Panc1 (cell line): ENCODE measurements at regions not wholly inside any gene's neighbourhood (a gene's known extent, or its start where the extent isn't known, plus 50 kb on each side); places are given as distances from the start of the nearest gene placed in this dataset.

Experiments used
- ATAC-seq: fragments of 200-7000 bp; cut with Tn5 transposase; 2 replicates; pipeline ENCODE4 v1.9.1; 2020; ENCODE audit warnings: mild to moderate bottlenecking, moderate library complexity
- BruUV-seq: library from RNA; stranded (reverse); fragments of 400-500 nt; replicated peaks from 2 replicates; lab custom pipeline; 2021; lab: Mats Ljungman, UMichigan
- CTCF ChIA-PET: fragments of 300-600 bp; sonication (Branson Sonifier 250); formaldehyde crosslinking; loops from one replicate; lab custom pipeline; 2022; ENCODE audit warnings: antibody characterized with exemption; lab: Charles Lee
- POLR2A ChIA-PET: fragments of 300-600 bp; sonication (Branson Sonifier 250); formaldehyde crosslinking; loops from one replicate; lab custom pipeline; 2022; ENCODE audit warnings: antibody characterized with exemption; lab: Charles Lee
- DNase-seq: peaks from one replicate; pipeline ENCODE4 v3.0.0-alpha.2; 2010; ENCODE audit warnings: low read depth, low spot score
- H3K27ac ChIP-seq: 2 replicates; pipeline ENCODE4 v1.5.1; 2011; ENCODE audit warnings: mild to moderate bottlenecking, low read length, inconsistent platforms
- H3K27me3 ChIP-seq: fragments of 200-500 bp; sonication (Bioruptor generic); 2 replicates; pipeline ENCODE4 v1.6.0; 2014; ENCODE audit warnings: low read length, inconsistent platforms; ENCODE audit not compliant: control insufficient read depth, insufficient read depth
- H3K36me3 ChIP-seq: fragments of 200-500 bp; sonication (Bioruptor generic); 2 replicates; pipeline ENCODE4 v1.5.1; 2014; ENCODE audit warnings: inconsistent platforms, mild to moderate bottlenecking, low read length, moderate library complexity; ENCODE audit not compliant: control insufficient read depth, insufficient read depth
- H3K4me1 ChIP-seq: 2 replicates; pipeline ENCODE4 v1.5.1; 2011; ENCODE audit warnings: inconsistent platforms, mild to moderate bottlenecking, low read length, moderate library complexity; ENCODE audit not compliant: control insufficient read depth, insufficient read depth
- H3K4me3 ChIP-seq, 2 experiments: 2 replicates each; pipeline ENCODE4 v1.5.1; 2011 to 2012; ENCODE audit warnings: low read depth in 2 of 2, low read length in 2 of 2, mild to moderate bottlenecking in 2 of 2, inconsistent platforms in 1 of 2, moderate library complexity in 1 of 2
- H3K9me3 ChIP-seq: fragments of 200-500 bp; sonication (Bioruptor generic); 2 replicates; pipeline ENCODE4 v1.5.1; 2014; ENCODE audit warnings: low read depth, mild to moderate bottlenecking, inconsistent platforms, low read length, moderate library complexity; ENCODE audit not compliant: control insufficient read depth, insufficient read depth
- POLR2AphosphoS5 ChIP-seq: IDR thresholded peaks from 2 replicates; pipeline ENCODE4 v1.6.1; 2012; ENCODE audit warnings: mild to moderate bottlenecking, low read depth, low read length, moderate library complexity
- SIN3A ChIP-seq: IDR thresholded peaks from 2 replicates; pipeline ENCODE4 v1.6.1; 2012; ENCODE audit warnings: low read depth, mild to moderate bottlenecking, low read length, moderate library complexity, borderline replicate concordance; ENCODE audit not compliant: insufficient read depth
- TCF7L2 ChIP-seq: IDR thresholded peaks from 2 replicates; pipeline ENCODE4 v1.6.1; 2011; ENCODE audit warnings: mild to moderate bottlenecking, low read depth, low read length, inconsistent platforms
- in situ Hi-C: cut with HindIII; loops from 2 replicates; pipeline ENCODE4 v1.10.0; 2016; ENCODE audit warnings: low sequenced_read_pairs, low pct_unique_long_range_greater_than_20kb
- intact Hi-C: fragments of 100-400 bp; cut with micrococcal nuclease; formaldehyde crosslinking; loops from one replicate; pipeline ENCODE4 v1.10.0; 2022; ENCODE audit not compliant: unreplicated experiment
- TF ChIP-seq, protein P1 (sequence below): fragments of 450-650 bp; IDR thresholded peaks from 2 replicates; pipeline ENCODE4 v1.5.1; 2017; ENCODE audit warnings: mild to moderate bottlenecking
- TF ChIP-seq, protein P2 (sequence below), 2 experiments: IDR thresholded peaks; 2 replicates each; pipeline ENCODE4 v1.6.1; 2011 to 2012; ENCODE audit warnings: low read depth in 2 of 2, control low read depth in 1 of 2, low read length in 1 of 2, mild to moderate bottlenecking in 1 of 2, moderate library complexity in 1 of 2; ENCODE audit not compliant: insufficient read depth in 1 of 2

DNA sequence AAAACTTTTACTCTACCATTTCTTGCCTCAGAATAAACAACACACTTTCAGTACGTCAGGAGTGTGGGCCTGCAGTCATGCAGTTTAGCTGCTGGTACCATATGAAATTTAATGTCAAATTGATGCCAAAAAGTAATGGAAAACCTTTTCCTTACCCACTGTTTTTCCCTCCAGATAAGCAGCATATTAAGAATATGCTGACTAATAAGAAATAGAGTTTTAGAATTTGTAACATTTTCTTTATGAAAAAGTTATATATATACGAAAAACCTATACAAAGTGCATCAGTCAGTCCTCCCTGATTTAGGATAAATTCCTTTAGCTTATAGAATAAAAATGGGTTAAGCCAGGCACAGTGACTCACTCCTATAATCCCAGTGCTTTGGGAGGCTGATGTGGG is 206.8 kb upstream of the PPARGC1A start:
- no TSS peak for BruUV-seq
- in situ Hi-C loops, result no loop called here
- Histone ChIP-seq H3K4me1 (no peaks in the 10 kb centered on the region), H3K36me3 (no peaks in the 10 kb centered on the region), H3K9me3 (no peaks in the 10 kb centered on the region), H3K4me3 (no peak overlapping the region), H3K27ac (no peak overlapping the region), H3K27me3 (no peaks in the 10 kb centered on the region)
- DNase-seq, result no peak
- no peak for ATAC-seq
- POLR2A ChIA-PET, result no interaction called here
- TF ChIP-seq SIN3A (no peak), POLR2AphosphoS5 (no peak), TCF7L2 (no peak)
- TF ChIP-seq, protein P1, sequence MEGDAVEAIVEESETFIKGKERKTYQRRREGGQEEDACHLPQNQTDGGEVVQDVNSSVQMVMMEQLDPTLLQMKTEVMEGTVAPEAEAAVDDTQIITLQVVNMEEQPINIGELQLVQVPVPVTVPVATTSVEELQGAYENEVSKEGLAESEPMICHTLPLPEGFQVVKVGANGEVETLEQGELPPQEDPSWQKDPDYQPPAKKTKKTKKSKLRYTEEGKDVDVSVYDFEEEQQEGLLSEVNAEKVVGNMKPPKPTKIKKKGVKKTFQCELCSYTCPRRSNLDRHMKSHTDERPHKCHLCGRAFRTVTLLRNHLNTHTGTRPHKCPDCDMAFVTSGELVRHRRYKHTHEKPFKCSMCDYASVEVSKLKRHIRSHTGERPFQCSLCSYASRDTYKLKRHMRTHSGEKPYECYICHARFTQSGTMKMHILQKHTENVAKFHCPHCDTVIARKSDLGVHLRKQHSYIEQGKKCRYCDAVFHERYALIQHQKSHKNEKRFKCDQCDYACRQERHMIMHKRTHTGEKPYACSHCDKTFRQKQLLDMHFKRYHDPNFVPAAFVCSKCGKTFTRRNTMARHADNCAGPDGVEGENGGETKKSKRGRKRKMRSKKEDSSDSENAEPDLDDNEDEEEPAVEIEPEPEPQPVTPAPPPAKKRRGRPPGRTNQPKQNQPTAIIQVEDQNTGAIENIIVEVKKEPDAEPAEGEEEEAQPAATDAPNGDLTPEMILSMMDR, result no peak
- TF ChIP-seq, protein P2, sequence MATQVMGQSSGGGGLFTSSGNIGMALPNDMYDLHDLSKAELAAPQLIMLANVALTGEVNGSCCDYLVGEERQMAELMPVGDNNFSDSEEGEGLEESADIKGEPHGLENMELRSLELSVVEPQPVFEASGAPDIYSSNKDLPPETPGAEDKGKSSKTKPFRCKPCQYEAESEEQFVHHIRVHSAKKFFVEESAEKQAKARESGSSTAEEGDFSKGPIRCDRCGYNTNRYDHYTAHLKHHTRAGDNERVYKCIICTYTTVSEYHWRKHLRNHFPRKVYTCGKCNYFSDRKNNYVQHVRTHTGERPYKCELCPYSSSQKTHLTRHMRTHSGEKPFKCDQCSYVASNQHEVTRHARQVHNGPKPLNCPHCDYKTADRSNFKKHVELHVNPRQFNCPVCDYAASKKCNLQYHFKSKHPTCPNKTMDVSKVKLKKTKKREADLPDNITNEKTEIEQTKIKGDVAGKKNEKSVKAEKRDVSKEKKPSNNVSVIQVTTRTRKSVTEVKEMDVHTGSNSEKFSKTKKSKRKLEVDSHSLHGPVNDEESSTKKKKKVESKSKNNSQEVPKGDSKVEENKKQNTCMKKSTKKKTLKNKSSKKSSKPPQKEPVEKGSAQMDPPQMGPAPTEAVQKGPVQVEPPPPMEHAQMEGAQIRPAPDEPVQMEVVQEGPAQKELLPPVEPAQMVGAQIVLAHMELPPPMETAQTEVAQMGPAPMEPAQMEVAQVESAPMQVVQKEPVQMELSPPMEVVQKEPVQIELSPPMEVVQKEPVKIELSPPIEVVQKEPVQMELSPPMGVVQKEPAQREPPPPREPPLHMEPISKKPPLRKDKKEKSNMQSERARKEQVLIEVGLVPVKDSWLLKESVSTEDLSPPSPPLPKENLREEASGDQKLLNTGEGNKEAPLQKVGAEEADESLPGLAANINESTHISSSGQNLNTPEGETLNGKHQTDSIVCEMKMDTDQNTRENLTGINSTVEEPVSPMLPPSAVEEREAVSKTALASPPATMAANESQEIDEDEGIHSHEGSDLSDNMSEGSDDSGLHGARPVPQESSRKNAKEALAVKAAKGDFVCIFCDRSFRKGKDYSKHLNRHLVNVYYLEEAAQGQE (IDR thresholded peaks at IDR 0.05; ENCODE audit: insufficient read depth in 1 of 2, low read depth in 2 of 2, low read length in 1 of 2), result no peak
- CTCF ChIA-PET, result no interaction called here
- intact Hi-C loops, result no loop called here

DNA sequence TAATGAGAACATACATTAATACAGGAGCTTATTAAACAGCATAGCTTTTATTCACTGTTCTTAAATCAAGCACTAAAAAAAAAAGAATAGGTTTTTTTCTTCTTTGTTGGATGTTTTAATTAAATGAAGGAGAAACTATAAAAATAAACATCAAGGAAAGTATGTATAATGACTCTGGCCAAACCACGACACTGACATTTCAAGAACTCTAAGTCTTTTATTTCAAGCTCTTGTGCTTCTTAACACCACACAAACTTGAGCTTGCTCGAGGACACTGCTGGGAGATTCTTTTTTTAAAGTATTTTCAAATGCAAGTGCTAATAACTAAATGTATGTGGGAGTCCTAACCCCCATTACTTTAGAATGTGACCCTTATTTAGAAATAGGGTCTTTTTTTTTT is 204.9 kb upstream of the PPARGC1A start:
- ChIA-PET CTCF (no interaction called here), POLR2A (no interaction called here)
- ATAC-seq (no peak), DNase-seq (no peak)
- H3K36me3 ChIP-seq, result no peaks in the 10 kb centered on the region
- no peaks in the 10 kb centered on the region for H3K27me3 ChIP-seq
- no TSS peak for BruUV-seq
- H3K4me1 ChIP-seq, result no peaks in the 10 kb centered on the region
- H3K4me3 ChIP-seq, result no peak overlapping the region
- H3K27ac ChIP-seq, result no peak overlapping the region
- in situ Hi-C loops (no loop called here), intact Hi-C loops (no loop called here)
- no peaks in the 10 kb centered on the region for H3K9me3 ChIP-seq
- TF ChIP-seq POLR2AphosphoS5 (no peak), TCF7L2 (no peak), SIN3A (no peak)
- TF ChIP-seq, protein P1, result no peak
- TF ChIP-seq, protein P2 (IDR thresholded peaks at IDR 0.05; ENCODE audit: insufficient read depth in 1 of 2, low read depth in 2 of 2, low read length in 1 of 2), result no peak
